Lower leg skin (tissue), 4 donors: ENCODE measurements at regions not wholly inside any gene's neighbourhood (a gene's known extent, or its start where the extent isn't known, plus 50 kb on each side); places are given as distances from the start of the nearest gene placed in this dataset.
"Not testable (repeated sequence)": the region's sequence is repeated elsewhere in the genome, so short reads cannot be mapped to it uniquely, and the experiment has no call there.

Experiments
- DNase-seq, 2 donors: peaks; one replicate each; pipeline ENCODE4 v3.0.0-alpha.2; 2019; ENCODE audit warnings: low spot score in 2 of 2
- H3K4me3 ChIP-seq: fragments of 200-600 bp; sonication (generic); 2 replicates; pipeline ENCODE4 v1.5.1; 2017; ENCODE audit warnings: mild to moderate bottlenecking, low read depth; ENCODE audit not compliant: poor library complexity, severe bottlenecking
- CTCF ChIP-seq, 3 donors: fragments of 450-650 bp; IDR thresholded peaks; one replicate each; pipeline ENCODE4 v1.5.1; 2016; ENCODE audit warnings: antibody characterized with exemption in 3 of 3, mild to moderate bottlenecking in 3 of 3, moderate library complexity in 2 of 3
- POLR2A ChIP-seq, 2 donors: fragments of 450-650 bp; IDR thresholded peaks; one replicate each; pipeline ENCODE4 v1.6.1; 2016 to 2017; ENCODE audit warnings: antibody characterized with exemption in 2 of 2, mild to moderate bottlenecking in 1 of 2, moderate library complexity in 1 of 2
- WGBS, 2 donors: methylation state at CpG; one replicate each; pipeline ENCODE4 v1.1.5; 2018; 5-methylcytosine and 5-hydroxymethylcytosine counted together
- intact Hi-C: fragments of 100-400 bp; cut with DNase I; formaldehyde crosslinking; loops from one replicate; pipeline ENCODE4 v1.15.0; 2023; ENCODE audit warnings: low total_unique reads

- H3K4me3 ChIP-seq: no peak overlapping the region
- WGBS, 2 donors: 68 to 71% methylated on average over 7 of the region's 7 CpGs
- intact Hi-C loops: no loop called here
- TF ChIP-seq CTCF (IDR thresholded peaks at IDR 0.05) (no peak), POLR2A (IDR thresholded peaks at IDR 0.05) (no peak)
- DNase-seq: no peak
Measured at GRCh38 chr7:24441314-24442027, 131.8 kb upstream of the PALS2 start.

GRCh38 chr7:24442170-24442777 lies 131.0 kb upstream of the PALS2 start:
- no peak overlapping the region for H3K4me3 ChIP-seq
- TF ChIP-seq CTCF (IDR thresholded peaks at IDR 0.05) (no peak), POLR2A (IDR thresholded peaks at IDR 0.05) (no peak)
- no peak for DNase-seq
- intact Hi-C loops: no loop called here
- 58 to 81% methylated on average over 4 of the region's 4 CpGs for WGBS, 2 donors

- intact Hi-C loops: no loop called here
- no peak for DNase-seq
- WGBS, 2 donors: 62 to 71% methylated on average over 11 of the region's 11 CpGs
- TF ChIP-seq POLR2A (IDR thresholded peaks at IDR 0.05) (no peak), CTCF (IDR thresholded peaks at IDR 0.05) (no peak)
- H3K4me3 ChIP-seq: no peak overlapping the region
Measured at GRCh38 chr7:24444666-24445440, 128.4 kb upstream of the PALS2 start.

- no peak overlapping the region for H3K4me3 ChIP-seq
- 82 to 83% methylated on average over 4 of the region's 4 CpGs for WGBS, 2 donors
- TF ChIP-seq CTCF (IDR thresholded peaks at IDR 0.05) (no peak), POLR2A (IDR thresholded peaks at IDR 0.05) (no peak)
- intact Hi-C loops: no loop called here
- no peak for DNase-seq
Measured at GRCh38 chr7:24448038-24448437, 125.2 kb upstream of the PALS2 start.

- WGBS, 2 donors: 90 to 94% methylated on average over 5 of the region's 5 CpGs
- H3K4me3 ChIP-seq, DNase-seq, intact Hi-C loops: not testable (repeated sequence)
Measured at GRCh38 chr7:24449416-24449815, 123.8 kb upstream of the PALS2 start.

- DNase-seq: no peak
- no peak overlapping the region for H3K4me3 ChIP-seq
- no peak for TF ChIP-seq POLR2A (IDR thresholded peaks at IDR 0.05)
- no peak for TF ChIP-seq CTCF (IDR thresholded peaks at IDR 0.05)
- 76 to 79% methylated on average over 6 of the region's 6 CpGs for WGBS, 2 donors
- intact Hi-C loops: no loop called here
Measured at GRCh38 chr7:24455813-24456525, 117.3 kb upstream of the PALS2 start.
